H1 (cell line): ENCODE measurements at regions not wholly inside any gene's neighbourhood (a gene's known extent, or its start where the extent isn't known, plus 50 kb on each side); places are given as distances from the start of the nearest gene placed in this dataset.

Experiments
- CTCF ChIA-PET: fragments of 300-600 bp; sonication (Branson Sonifier 250); formaldehyde crosslinking; loops from one replicate; lab custom pipeline; 2021; ENCODE audit not compliant: partially characterized antibody; lab: Charles Lee
- POLR2A ChIA-PET: fragments of 300-600 bp; sonication (Branson Sonifier 250); formaldehyde crosslinking; loops from one replicate; lab custom pipeline; 2021; ENCODE audit warnings: inconsistent platforms; ENCODE audit not compliant: partially characterized antibody; lab: Charles Lee
- DNase-seq, 2 experiments: peaks; one replicate each; pipeline versions ENCODE4 v3.0.0 to v3.0.0-alpha.2; 2010 to 2022; ENCODE audit warnings: low spot score in 2 of 2, low read depth in 1 of 2, mixed read lengths in 1 of 2
- FAIRE-seq: peaks from 2 replicates; lab custom pipeline; 2011; peaks lifted over from hg19 to GRCh38; lab: Jason Lieb, UNC
- H2AFZ ChIP-seq: 2 replicates; pipeline ENCODE4 v1.8.1; 2012; ENCODE audit warnings: low read length, inconsistent platforms
- H2AK5ac ChIP-seq: 2 replicates; pipeline ENCODE4 v1.6.1; 2013; ENCODE audit warnings: low read depth, low read length
- H2BK120ac ChIP-seq: replicated peaks from 2 replicates; pipeline ENCODE3; 2013; ENCODE audit warnings: low read depth, low read length, inconsistent platforms
- H2BK12ac ChIP-seq: 2 replicates; pipeline ENCODE4 v1.6.1; 2013; ENCODE audit warnings: low read depth, low read length
- H2BK15ac ChIP-seq: 2 replicates; pipeline ENCODE4 v1.6.1; 2013; ENCODE audit warnings: low read length
- H2BK20ac ChIP-seq: 2 replicates; pipeline ENCODE4 v1.6.1; 2013; ENCODE audit warnings: low read length
- H2BK5ac ChIP-seq: 2 replicates; pipeline ENCODE4 v1.6.1; 2013; ENCODE audit warnings: low read depth, low read length
- H3K14ac ChIP-seq: 2 replicates; pipeline ENCODE4 v1.6.1; 2013; ENCODE audit warnings: inconsistent platforms; ENCODE audit not compliant: insufficient read length
- H3K18ac ChIP-seq: 2 replicates; pipeline ENCODE4 v1.6.1; 2013; ENCODE audit warnings: low read length; ENCODE audit errors: extremely low read depth
- H3K23ac ChIP-seq: 2 replicates; pipeline ENCODE4 v1.6.1; 2013; ENCODE audit warnings: inconsistent platforms; ENCODE audit not compliant: insufficient read length
- H3K23me2 ChIP-seq: 2 replicates; pipeline ENCODE4 v1.6.1; 2013; ENCODE audit warnings: low read depth, low read length
- H3K27ac ChIP-seq: 2 replicates; pipeline ENCODE4 v1.6.1; 2011; ENCODE audit warnings: low read depth, low read length, inconsistent platforms
- H3K27me3 ChIP-seq, 4 experiments: replicated peaks in 1 of 4; 1 replicate in 1 of 4; 2 replicates in 3 of 4; pipeline versions ENCODE4 v1.6.1 to v1.8.1; 2011 to 2013; ENCODE audit warnings: low read length in 3 of 4, mild to moderate bottlenecking in 3 of 4, inconsistent platforms in 2 of 4, mixed read lengths in 2 of 4, moderate library complexity in 1 of 4; ENCODE audit not compliant: control insufficient read depth in 3 of 4, insufficient read depth in 3 of 4; ENCODE audit errors: extremely low read depth in 1 of 4
- H3K36me3 ChIP-seq, 4 experiments: 2 replicates each; pipeline versions ENCODE4 v1.6.1 to v1.8.1; 2011 to 2013; ENCODE audit warnings: mild to moderate bottlenecking in 4 of 4, low read length in 3 of 4, moderate library complexity in 2 of 4, control low read depth in 1 of 4, inconsistent platforms in 1 of 4; ENCODE audit not compliant: insufficient read depth in 4 of 4, control insufficient read depth in 2 of 4
- H3K4ac ChIP-seq: replicated peaks from 2 replicates; pipeline ENCODE3; 2013; ENCODE audit warnings: low read length, low read depth, mixed read lengths, inconsistent platforms; ENCODE audit not compliant: insufficient read length
- H3K4me1 ChIP-seq, 4 experiments: replicated peaks in 1 of 4; 1 replicate in 1 of 4; 2 replicates in 3 of 4; pipeline versions ENCODE4 v1.6.1 to v1.8.1; 2011 to 2013; ENCODE audit warnings: low read length in 3 of 4, inconsistent platforms in 2 of 4, mixed read lengths in 1 of 4; ENCODE audit not compliant: insufficient read depth in 4 of 4, control insufficient read depth in 3 of 4
- H3K4me2 ChIP-seq, 2 experiments: 2 replicates each; pipeline versions ENCODE4 v1.6.1 to v1.8.1; 2011 to 2013; ENCODE audit warnings: low read depth in 2 of 2, low read length in 2 of 2, control low read depth in 1 of 2, inconsistent platforms in 1 of 2, mild to moderate bottlenecking in 1 of 2; ENCODE audit not compliant: insufficient read depth in 1 of 2
- H3K4me3 ChIP-seq, 4 experiments: fragments of 200-600, 300-600 bp in 1 of 4; sonication (generic), shearing (Covaris generic), sonication (Bioruptor Twin) in 1 of 4; 2 replicates each; pipeline versions ENCODE4 v1.5.1 to v1.8.1; 2011 to 2016; ENCODE audit warnings: low read length in 4 of 4, low read depth in 3 of 4, control low read depth in 2 of 4, inconsistent platforms in 2 of 4, mild to moderate bottlenecking in 2 of 4, mixed read lengths in 1 of 4, moderate library complexity in 1 of 4; ENCODE audit not compliant: insufficient read depth in 2 of 4; ENCODE audit errors: extremely low read depth in 1 of 4
- H3K56ac ChIP-seq: replicated peaks from 2 replicates; pipeline ENCODE3; 2013; ENCODE audit warnings: low read depth, mild to moderate bottlenecking, mixed read lengths, low read length, inconsistent platforms; ENCODE audit not compliant: insufficient read length
- H3K79me1 ChIP-seq: 2 replicates; pipeline ENCODE4 v1.6.1; 2013; ENCODE audit warnings: low read depth, low read length, control low read depth
- H3K79me2 ChIP-seq, 2 experiments: 2 replicates each; pipeline versions ENCODE4 v1.6.1 to v1.8.1; 2012 to 2013; ENCODE audit warnings: low read length in 2 of 2, mild to moderate bottlenecking in 2 of 2, inconsistent platforms in 1 of 2; ENCODE audit not compliant: insufficient read depth in 2 of 2, control insufficient read depth in 1 of 2
- H3K9ac ChIP-seq, 4 experiments: replicated peaks in 1 of 4; 1 replicate in 1 of 4; 2 replicates in 3 of 4; pipeline versions ENCODE4 v1.6.1 to v1.8.1; 2011 to 2013; ENCODE audit warnings: low read depth in 3 of 4, low read length in 3 of 4, control low read depth in 2 of 4, mild to moderate bottlenecking in 2 of 4, moderate library complexity in 2 of 4, inconsistent platforms in 1 of 4; ENCODE audit errors: extremely low read depth in 1 of 4
- H3K9me3 ChIP-seq, 2 experiments: 2 replicates each; pipeline versions ENCODE4 v1.6.1 to v1.8.1; 2012 to 2013; ENCODE audit warnings: mild to moderate bottlenecking in 2 of 2, moderate library complexity in 2 of 2, control low read depth in 1 of 2, inconsistent platforms in 1 of 2, low read depth in 1 of 2, low read length in 1 of 2, mixed read lengths in 1 of 2; ENCODE audit not compliant: insufficient read depth in 2 of 2
- H4K20me1 ChIP-seq, 2 experiments: replicated peaks in 1 of 2; 2 replicates each; pipeline versions ENCODE3 to v1.8.1; 2011 to 2013; ENCODE audit warnings: inconsistent platforms in 2 of 2, low read length in 2 of 2, mild to moderate bottlenecking in 1 of 2; ENCODE audit not compliant: insufficient read depth in 2 of 2, control insufficient read depth in 1 of 2
- H4K5ac ChIP-seq: 2 replicates; pipeline ENCODE4 v1.6.1; 2013; ENCODE audit warnings: low read length, low read depth, mixed read lengths, inconsistent platforms; ENCODE audit not compliant: insufficient read length
- H4K8ac ChIP-seq: 2 replicates; pipeline ENCODE4 v1.8.0; 2013; ENCODE audit warnings: mild to moderate bottlenecking, moderate library complexity, low read length, inconsistent platforms; ENCODE audit not compliant: insufficient read depth; ENCODE audit errors: extremely low read depth
- H4K91ac ChIP-seq: replicated peaks from 2 replicates; pipeline ENCODE3; 2013; ENCODE audit warnings: low read length, mixed read lengths, inconsistent platforms; ENCODE audit not compliant: insufficient read length
- ATF2 ChIP-seq: IDR thresholded peaks from 2 replicates; pipeline ENCODE4 v1.6.1; 2012; ENCODE audit warnings: low read length, inconsistent platforms
- EP300 ChIP-seq, 2 experiments: IDR thresholded peaks; 1 replicate in 1 of 2; 2 replicates in 1 of 2; pipeline ENCODE4 v1.6.1; 2011 to 2012; ENCODE audit warnings: low read depth in 2 of 2, low read length in 2 of 2, mild to moderate bottlenecking in 2 of 2, borderline replicate concordance in 1 of 2, inconsistent platforms in 1 of 2, moderate library complexity in 1 of 2
- RBBP5 ChIP-seq: IDR thresholded peaks from 2 replicates; pipeline ENCODE4 v1.7.1; 2012; ENCODE audit warnings: low read depth, mild to moderate bottlenecking, inconsistent platforms, low read length, moderate library complexity, borderline replicate concordance
- TEAD4 ChIP-seq: IDR thresholded peaks from 2 replicates; pipeline ENCODE4 v1.6.1; 2012; ENCODE audit warnings: low read depth, low read length, inconsistent platforms, mixed read lengths
- WGBS, 2 experiments: shearing (Covaris generic) in 1 of 2; methylation state at CpG; one replicate each; pipeline versions ENCODE4 v1.1.6 to v1.1.7; 2013 to 2015; ENCODE audit warnings: low lambda C conversion rate in 2 of 2, mixed read lengths in 2 of 2, inconsistent platforms in 1 of 2, low coverage in 1 of 2, missing lambda C conversion rate in 1 of 2; ENCODE audit not compliant: insufficient replicate concordance in 2 of 2, insufficient coverage in 1 of 2, insufficient read length in 1 of 2; ENCODE audit errors: extremely low coverage in 1 of 2, missing lambda C conversion rate in 1 of 2; 5-methylcytosine and 5-hydroxymethylcytosine counted together

DNA sequence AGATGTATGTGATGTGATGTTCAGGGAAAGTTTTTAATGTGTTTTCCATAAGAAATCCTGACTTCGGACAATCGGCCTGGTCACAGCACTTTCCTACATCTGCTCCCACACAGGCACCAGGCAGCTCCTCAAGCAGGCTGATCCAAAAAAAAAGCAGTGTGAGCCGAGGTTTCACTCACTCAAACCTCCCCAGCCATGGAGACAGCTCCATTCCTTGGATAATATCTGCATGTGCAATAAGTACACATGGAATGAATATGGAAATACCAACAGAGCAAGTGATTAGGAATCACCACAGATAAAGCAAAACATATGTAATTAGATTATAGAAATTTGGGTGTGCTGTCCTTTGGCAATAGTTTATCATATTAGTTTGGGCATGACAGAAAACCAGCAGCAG is 88.8 kb upstream of the API5 start:
- Histone ChIP-seq H3K4me1 (no peaks in the 10 kb centered on the region), H2BK12ac (no peak overlapping the region), H4K91ac (no peak overlapping the region), H4K5ac (no peak overlapping the region), H3K36me3 (no peaks in the 10 kb centered on the region), H3K23me2 (no peaks in the 10 kb centered on the region), H3K4ac (no peak overlapping the region), H3K27me3 (peaks cover 0 to 1% (median 0%) of the 10 kb centered on the region in 4 experiments; a peak in 1 of 7 replicates), H3K4me2 (no peak overlapping the region), H3K79me1 (no peaks in the 10 kb centered on the region), H3K9ac (no peak overlapping the region), H4K20me1 (no peaks in the 10 kb centered on the region), H3K23ac (no peak overlapping the region), H2BK15ac (no peak overlapping the region), H3K14ac (no peak overlapping the region), H2BK5ac (no peak overlapping the region), H3K9me3 (no peaks in the 10 kb centered on the region), H2BK120ac (no peak overlapping the region), H3K18ac (no peak overlapping the region), H3K27ac (no peak overlapping the region), H2BK20ac (no peak overlapping the region), H4K8ac (no peak overlapping the region), H2AFZ (no peak overlapping the region), H3K4me3 (no peak overlapping the region), H2AK5ac (no peak overlapping the region), H3K79me2 (no peaks in the 10 kb centered on the region), H3K56ac (no peak overlapping the region)
- DNase-seq (no peak), FAIRE-seq (no peak)
- ChIA-PET POLR2A (interaction anchor here (0.7 kb wide), 1 partner anchor 645 kb away, joined by 3 read pairs; no protein-coding TSS in a partner anchor), CTCF (interaction anchor here (0.9 to 1.1 kb wide), 2 partner anchors 59 to 194 kb away, joined by 3 read pairs; no protein-coding TSS in a partner anchor)
- 95% methylated on average over 3 of the region's 3 CpGs; no CpG with 5 or more reads in 1 of the 2 experiments for WGBS, 2 experiments
- TF ChIP-seq ATF2 (no peak), RBBP5 (no peak), TEAD4 (no peak), EP300 (IDR thresholded peaks at IDR 0.05; ENCODE audit: borderline replicate concordance in 1 of 2, low read depth in 2 of 2, low read length in 2 of 2) (no peak)
